Activated naive CD4-positive, alpha-beta T cell treated with anti-CD3 and anti-CD28 coated beads, Interleukin-2, amount 50 U/mL, for 72 hours (primary cell): ENCODE measurements at regions not wholly inside any gene's neighbourhood (a gene's known extent, or its start where the extent isn't known, plus 50 kb on each side); places are given as distances from the start of the nearest gene placed in this dataset.

Experiments
- ATAC-seq, 2 donors: fragments of 150-1000 bp; cut with Tn5 transposase; 2 replicates each; pipeline ENCODE4 v1.10.0; 2021; ENCODE audit warnings: mild to moderate bottlenecking in 2 of 2, moderate library complexity in 2 of 2
- DNase-seq, 2 donors: peaks; one replicate each; pipeline ENCODE4 v3.0.0; 2021 to 2022; ENCODE audit warnings: low spot score in 2 of 2
- H3K27ac Mint-ChIP-seq, 2 donors: one replicate each; pipeline ENCODE4 v1.8.0; 2022; ENCODE audit warnings: mild to moderate bottlenecking in 2 of 2, mixed read lengths in 2 of 2
- H3K36me3 Mint-ChIP-seq, 2 donors: one replicate each; pipeline ENCODE4 v1.8.0; 2022; ENCODE audit warnings: mixed read lengths in 2 of 2
- H3K9me3 Mint-ChIP-seq, 2 donors: one replicate each; pipeline ENCODE4 v1.8.0; 2022; ENCODE audit warnings: mixed read lengths in 2 of 2

GRCh38 chr5:97752871-97753270 lies 569.8 kb upstream of the RIOK2 start:
- Mint-ChIP-seq H3K27ac (no peak overlapping the region), H3K9me3 (no peaks in the 10 kb centered on the region), H3K36me3 (no peaks in the 10 kb centered on the region)
- DNase-seq (no peak), ATAC-seq (no peak)

GRCh38 chr5:97762483-97762882 lies 579.4 kb upstream of the RIOK2 start:
- no peak overlapping the region for H3K27ac Mint-ChIP-seq
- DNase-seq (no peak), ATAC-seq (no peak)

DNA sequence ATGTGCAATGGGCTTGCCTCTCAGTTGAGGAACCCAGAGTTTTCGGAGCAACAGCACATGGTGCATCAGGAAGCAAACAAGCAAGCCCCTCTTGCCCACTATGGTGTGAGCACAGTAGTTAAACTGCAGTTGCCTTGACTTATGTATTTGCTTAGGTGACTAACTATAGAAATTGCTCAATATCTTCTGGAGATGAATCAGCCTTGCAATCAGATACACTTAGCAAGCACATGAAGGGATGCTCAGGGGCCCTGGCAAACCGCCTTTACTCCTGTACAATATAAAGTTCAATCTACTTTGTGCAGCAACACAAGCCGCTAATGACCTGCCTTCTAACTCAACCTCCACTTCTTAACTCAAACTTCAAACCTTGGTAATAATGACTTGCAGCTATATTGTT lies 581.7 kb upstream of the RIOK2 start:
- no peak for ATAC-seq
- DNase-seq: no peak
- peaks cover 0 to 4% of the 10 kb centered on the region in 2 donors for H3K9me3 Mint-ChIP-seq
- peaks cover 0 to 4% of the 10 kb centered on the region in 2 donors for H3K36me3 Mint-ChIP-seq
- H3K27ac Mint-ChIP-seq: no peak overlapping the region

More at GRCh38 chr5:97762483-97762882, 579.4 kb upstream of the RIOK2 start:
- no peaks in the 10 kb centered on the region for H3K36me3 Mint-ChIP-seq
- no peaks in the 10 kb centered on the region for H3K9me3 Mint-ChIP-seq

DNA sequence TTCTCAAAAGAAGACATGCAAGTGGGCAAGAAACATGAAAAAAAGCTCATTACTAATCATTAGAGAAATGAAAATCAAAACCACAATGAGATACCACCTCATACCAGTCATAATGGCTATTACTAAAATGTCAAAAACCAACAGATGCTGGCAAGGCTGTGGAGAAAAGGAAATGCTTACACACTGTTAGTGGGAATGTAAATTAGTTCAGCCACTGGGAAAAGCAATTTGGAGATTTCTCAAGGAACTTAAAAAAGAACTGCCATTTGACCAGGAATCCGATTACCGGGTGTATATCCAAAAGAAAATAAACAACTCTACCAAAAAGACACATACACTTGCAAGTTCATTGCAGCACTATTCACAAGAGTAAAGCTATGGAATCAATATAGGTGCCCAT lies 595.4 kb upstream of the RIOK2 start:
- Mint-ChIP-seq H3K27ac (no peak overlapping the region), H3K9me3 (peaks cover 8 to 11% of the 10 kb centered on the region in 2 donors), H3K36me3 (no peaks in the 10 kb centered on the region)
- ATAC-seq: no peak
- DNase-seq: no peak

DNA sequence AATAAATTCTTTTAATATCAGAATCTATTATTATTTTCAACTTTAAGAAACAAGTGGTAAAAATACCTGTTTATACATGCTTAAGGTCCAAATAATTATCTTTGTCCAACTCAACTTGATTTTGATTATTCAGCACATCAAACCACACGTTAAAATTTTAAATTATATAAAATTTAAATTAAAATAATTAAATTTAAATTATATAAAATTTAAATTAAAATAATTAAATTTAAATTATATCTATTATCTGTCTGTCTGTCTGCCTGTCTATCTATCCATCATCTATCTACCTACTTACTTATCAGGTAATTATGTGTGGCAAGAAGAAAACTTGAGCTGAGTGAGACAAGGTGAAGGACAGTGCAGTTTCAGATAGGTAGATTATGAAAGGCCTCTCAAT lies 605.3 kb upstream of the RIOK2 start:
- DNase-seq (no peak), ATAC-seq (no peak)
- Mint-ChIP-seq H3K36me3 (no peaks in the 10 kb centered on the region), H3K9me3 (peaks cover 5 to 11% of the 10 kb centered on the region in 2 donors), H3K27ac (no peak overlapping the region)

DNA sequence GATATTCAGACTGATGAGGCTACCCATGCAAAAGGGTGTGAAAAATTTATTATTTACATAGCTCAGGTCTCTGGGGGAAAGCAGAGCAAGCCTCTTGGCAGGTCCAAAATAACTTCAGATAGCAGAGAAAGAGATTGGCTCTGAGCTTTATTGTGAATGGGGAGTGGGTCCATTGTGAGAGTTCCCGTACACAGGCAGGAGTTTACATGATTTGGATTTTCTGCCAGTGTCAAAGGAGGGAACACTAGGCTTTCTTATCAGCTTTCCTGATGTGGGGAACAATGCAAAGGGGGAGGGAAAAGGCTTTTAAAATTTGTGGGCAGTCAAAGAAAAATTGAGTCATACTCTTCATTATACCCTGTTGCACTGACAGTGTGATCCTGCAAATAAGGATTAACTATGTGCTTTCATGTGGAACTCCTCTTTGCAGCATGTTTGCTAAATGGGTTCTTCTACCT lies 615.0 kb upstream of the RIOK2 start:
- Mint-ChIP-seq H3K9me3 (peaks cover 4 to 8% of the 10 kb centered on the region in 2 donors), H3K27ac (no peak overlapping the region), H3K36me3 (no peaks in the 10 kb centered on the region)
- ATAC-seq: no peak
- no peak for DNase-seq

- ATAC-seq (no peak), DNase-seq (no peak)
- no peaks in the 10 kb centered on the region for H3K36me3 Mint-ChIP-seq
- no peak overlapping the region for H3K27ac Mint-ChIP-seq
- peaks cover 4 to 8% of the 10 kb centered on the region in 2 donors for H3K9me3 Mint-ChIP-seq
Measured at GRCh38 chr5:97801461-97801860, 618.4 kb upstream of the RIOK2 start.

DNA sequence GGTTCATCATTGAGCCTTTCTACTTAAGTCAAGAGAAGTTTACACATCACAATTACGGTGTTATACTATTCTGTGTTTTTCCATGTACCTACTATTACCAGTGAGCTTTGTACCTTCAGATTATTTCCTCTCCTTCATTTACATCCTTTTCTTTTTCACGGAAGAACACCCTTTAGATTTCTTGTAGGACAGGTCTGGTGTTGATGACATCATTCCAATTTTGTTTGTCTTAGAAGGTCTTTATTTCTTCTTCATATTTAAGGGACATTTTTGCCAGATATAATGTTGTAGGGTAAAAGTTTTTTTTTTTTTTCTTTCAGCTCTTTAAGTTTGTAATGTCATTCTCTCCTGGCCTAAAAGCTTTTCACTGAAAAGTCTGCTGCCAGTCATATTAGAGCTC lies 637.1 kb upstream of the RIOK2 start:
- ATAC-seq: no peak

DNA sequence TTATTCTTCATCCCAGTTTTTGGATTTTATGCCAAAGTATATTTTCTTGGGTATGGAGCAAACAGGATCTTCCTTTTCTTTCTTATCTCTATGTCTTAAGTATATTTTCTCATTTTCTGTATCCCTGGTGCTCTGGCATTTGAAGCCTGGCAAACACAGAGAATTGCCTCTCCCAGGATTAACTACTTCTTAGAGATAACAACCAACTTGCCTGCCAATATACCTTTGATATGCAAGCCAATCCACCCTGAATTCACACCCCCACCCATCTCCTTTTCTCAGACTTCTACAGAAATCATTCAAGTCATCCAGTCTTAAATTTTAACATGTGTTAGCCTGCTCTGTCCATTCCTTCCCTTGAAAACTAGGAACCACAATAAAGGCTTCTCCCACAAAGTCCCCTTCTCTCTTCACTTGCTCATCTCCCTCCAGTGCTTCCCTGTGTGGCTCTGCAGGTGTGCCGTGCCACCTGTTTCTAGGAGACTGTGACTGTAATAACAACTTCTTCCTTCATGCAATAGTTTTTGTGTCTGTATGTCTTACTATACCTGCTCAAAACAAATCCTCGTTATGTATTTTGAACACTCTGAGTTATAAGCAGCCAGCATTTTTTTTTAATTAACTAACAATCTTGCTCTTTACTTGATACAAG lies 649.7 kb upstream of the RIOK2 start:
- DNase-seq: no peak
- Mint-ChIP-seq H3K9me3 (peaks cover 0 to 9% of the 10 kb centered on the region in 2 donors), H3K36me3 (no peaks in the 10 kb centered on the region), H3K27ac (no peak overlapping the region)
- no peak for ATAC-seq

More for the DNA sequence above, 637.1 kb upstream of the RIOK2 start:
- H3K9me3 Mint-ChIP-seq: peaks cover 12% of the 10 kb centered on the region in 2 donors
- H3K27ac Mint-ChIP-seq: no peak overlapping the region
- peaks cover 0 to 4% of the 10 kb centered on the region in 2 donors for H3K36me3 Mint-ChIP-seq
- no peak for DNase-seq

- ATAC-seq (no peak), DNase-seq (no peak)
- H3K27ac Mint-ChIP-seq: no peak overlapping the region
- H3K9me3 Mint-ChIP-seq: peaks cover 0 to 9% of the 10 kb centered on the region in 2 donors
- no peaks in the 10 kb centered on the region for H3K36me3 Mint-ChIP-seq
Measured at GRCh38 chr5:97834561-97834960, 651.5 kb upstream of the RIOK2 start.

GRCh38 chr5:97835112-97835511 lies 652.1 kb upstream of the RIOK2 start:
- Mint-ChIP-seq H3K36me3 (no peaks in the 10 kb centered on the region), H3K27ac (no peak overlapping the region), H3K9me3 (peaks cover 0 to 9% of the 10 kb centered on the region in 2 donors)
- no peak for ATAC-seq
- DNase-seq: no peak

DNA sequence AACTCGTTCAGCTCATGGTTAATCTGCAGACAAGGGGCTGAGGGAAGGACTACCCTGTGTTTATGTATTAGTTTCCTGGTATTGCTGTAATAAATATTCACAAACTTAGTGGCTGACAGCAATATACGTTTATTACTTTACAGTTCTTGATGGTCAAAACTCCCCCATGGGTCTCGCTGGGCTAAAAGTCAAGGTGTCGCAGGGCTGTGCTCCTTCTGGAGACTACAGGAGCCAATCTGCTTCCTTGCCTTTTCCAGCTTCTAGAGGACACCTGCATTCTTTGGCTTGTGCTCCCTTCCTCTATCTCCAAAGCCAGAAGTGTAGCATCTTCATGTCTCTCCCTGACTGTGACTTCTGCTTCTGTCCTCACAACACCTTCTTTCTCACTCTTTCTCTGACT lies 653.8 kb upstream of the RIOK2 start:
- Mint-ChIP-seq H3K27ac (no peak overlapping the region), H3K9me3 (peaks cover 0 to 9% of the 10 kb centered on the region in 2 donors), H3K36me3 (no peaks in the 10 kb centered on the region)
- DNase-seq (no peak), ATAC-seq (no peak)

DNA sequence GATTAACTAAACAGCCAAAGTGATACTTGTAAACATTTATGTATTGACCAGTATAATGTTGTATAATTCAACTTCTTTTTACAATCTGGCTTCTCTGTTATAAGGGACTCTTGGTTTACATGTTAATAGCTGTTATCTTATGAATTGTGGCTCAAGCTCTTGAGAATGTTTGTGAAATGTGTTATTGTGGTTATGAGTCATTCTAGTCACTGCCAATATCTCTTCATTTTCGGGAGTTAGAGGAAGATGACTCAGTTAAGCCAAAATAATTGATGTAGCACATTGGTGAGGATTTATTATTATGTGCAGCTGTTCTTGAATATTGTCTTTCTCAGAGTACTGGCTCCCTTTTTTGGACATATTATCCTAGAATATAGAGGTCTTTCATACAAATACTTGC lies 655.2 kb upstream of the RIOK2 start:
- no peak overlapping the region for H3K27ac Mint-ChIP-seq
- peak in 1 of 2 donors; percentile 76 for ATAC-seq
- peaks cover 0 to 4% of the 10 kb centered on the region in 2 donors for H3K9me3 Mint-ChIP-seq

GRCh38 chr5:97839341-97840086 lies 656.5 kb upstream of the RIOK2 start:
- H3K27ac Mint-ChIP-seq: no peak overlapping the region
- DNase-seq: no peak
- ATAC-seq: no peak
- peaks cover 0 to 4% of the 10 kb centered on the region in 2 donors for H3K9me3 Mint-ChIP-seq
- no peaks in the 10 kb centered on the region for H3K36me3 Mint-ChIP-seq

More for the DNA sequence above, 655.2 kb upstream of the RIOK2 start:
- no peak for DNase-seq
- H3K36me3 Mint-ChIP-seq: no peaks in the 10 kb centered on the region

DNA sequence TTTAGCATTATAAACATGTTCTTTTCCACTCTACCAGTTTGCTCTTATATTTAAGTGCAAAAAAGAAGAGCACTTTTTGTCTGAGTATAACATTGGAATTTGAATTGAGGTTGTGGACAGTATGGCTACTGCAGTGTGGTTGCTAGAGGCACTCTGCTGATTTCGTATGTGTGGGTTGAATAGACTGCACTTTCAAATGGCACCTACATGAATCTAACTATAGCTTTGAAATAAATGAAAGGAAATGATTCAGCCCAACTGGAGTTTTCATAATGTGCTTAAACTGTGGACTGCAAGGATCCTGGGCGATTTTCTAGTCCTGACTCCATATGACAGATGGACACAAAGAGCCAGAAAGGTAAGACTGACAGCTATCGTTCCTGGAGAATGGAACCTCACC lies 657.6 kb upstream of the RIOK2 start:
- H3K27ac Mint-ChIP-seq: no peak overlapping the region
- DNase-seq (no peak), ATAC-seq (no peak)
- H3K36me3 Mint-ChIP-seq: no peaks in the 10 kb centered on the region
- peaks cover 0 to 4% of the 10 kb centered on the region in 2 donors for H3K9me3 Mint-ChIP-seq

DNA sequence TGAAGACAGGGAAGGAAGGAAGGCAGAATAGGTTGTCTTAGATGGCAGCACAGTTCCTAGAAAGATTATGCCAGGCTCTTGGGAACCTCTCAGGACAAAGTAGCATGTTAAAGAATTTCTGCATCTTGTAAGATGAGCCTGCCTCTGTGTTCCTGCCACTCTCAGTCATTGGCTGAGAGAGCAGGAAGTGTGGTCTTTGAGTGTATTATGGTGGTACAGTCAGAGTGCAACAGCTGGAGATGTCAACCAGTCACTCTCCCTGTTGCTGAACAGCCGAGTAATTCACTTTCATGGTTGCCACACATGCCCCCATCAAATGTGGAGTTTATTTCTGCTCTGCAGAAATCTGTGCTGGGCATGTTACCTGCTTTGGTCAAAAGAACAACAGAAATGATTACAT lies 659.6 kb upstream of the RIOK2 start:
- DNase-seq: no peak
- ATAC-seq: no peak
- Mint-ChIP-seq H3K27ac (no peak overlapping the region), H3K9me3 (no peaks in the 10 kb centered on the region), H3K36me3 (no peaks in the 10 kb centered on the region)

DNA sequence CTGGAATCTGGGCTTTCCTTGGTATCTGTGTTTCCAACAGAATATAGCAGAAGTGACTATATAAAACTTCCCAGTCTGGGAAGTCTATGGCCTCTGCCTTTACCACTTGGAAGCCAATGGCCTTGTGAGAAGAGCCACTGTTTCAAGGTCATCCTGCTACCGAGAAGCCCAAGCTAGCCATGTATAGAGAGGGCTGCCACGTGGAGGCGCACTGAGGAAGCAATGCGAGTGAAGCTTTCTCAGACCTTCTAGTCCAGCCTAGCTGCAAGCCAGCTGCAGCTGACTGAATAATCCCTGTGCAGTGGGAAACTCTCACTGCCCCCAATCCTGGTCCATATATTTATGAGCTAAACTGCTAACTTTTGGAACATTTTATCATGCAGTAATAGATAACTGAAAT lies 661.8 kb upstream of the RIOK2 start:
- ATAC-seq: no peak
- Mint-ChIP-seq H3K27ac (no peak overlapping the region), H3K36me3 (no peaks in the 10 kb centered on the region), H3K9me3 (no peaks in the 10 kb centered on the region)
- DNase-seq: no peak

DNA sequence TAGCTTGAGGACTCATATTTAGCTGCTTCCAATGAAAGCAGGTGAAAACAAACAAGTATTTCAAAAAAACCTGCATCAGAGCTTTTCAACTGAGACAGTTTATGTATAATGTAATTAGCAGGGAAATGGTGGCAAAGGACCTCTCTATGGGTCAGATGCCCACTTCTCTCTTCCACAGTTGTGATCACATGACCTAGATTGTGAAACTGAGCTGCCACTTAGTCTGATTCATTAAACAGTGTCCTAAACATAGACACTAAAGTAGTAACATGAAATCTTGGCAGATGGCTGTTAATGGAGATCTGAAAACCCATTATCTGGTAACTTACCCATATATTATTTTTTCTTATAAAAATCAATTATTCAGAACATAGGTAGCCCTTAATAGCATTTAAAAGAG lies 663.6 kb upstream of the RIOK2 start:
- ATAC-seq (no peak), DNase-seq (no peak)
- Mint-ChIP-seq H3K27ac (no peak overlapping the region), H3K9me3 (peaks cover 0 to 5% of the 10 kb centered on the region in 2 donors), H3K36me3 (no peaks in the 10 kb centered on the region)
